ENCODE measurements at regions not wholly inside any gene's neighbourhood (a gene's known extent, or its start where the extent isn't known, plus 50 kb on each side); places are given as distances from the start of the nearest gene placed in this dataset.

GRCh38 chr6:14877758-14878157 lies 368.1 kb upstream of the JARID2 start:
- Histone ChIP-seq H3K27ac (peak overlapping the region; percentile 86), H3K27me3 (ENCODE audit: insufficient read depth in 3 of 3, low read length in 2 of 3) (no peaks in the 10 kb centered on the region), H3K36me3 (ENCODE audit: insufficient read depth in 1 of 2, low read depth in 1 of 2) (no peaks in the 10 kb centered on the region), H3K4me1 (peaks cover 47% of the 10 kb centered on the region), H3K4me3 (peak overlapping the region; percentile 22), H3K9me3 (no peaks in the 10 kb centered on the region)
- peak in 1 of 4 donors; percentile 21 for ATAC-seq
- intact Hi-C loops (cut with DNase I) = loop anchor here (2.0 to 10.0 kb wide), 3 partner anchors 240 to 663 kb away; no protein-coding TSS in a partner anchor
- WGBS, 3 donors = 63 to 74% (median 65%) methylated on average over 3 of the region's 3 CpGs
- no peak for DNase-seq
- no peak for TF ChIP-seq CTCF (IDR thresholded peaks at IDR 0.05)

DNA sequence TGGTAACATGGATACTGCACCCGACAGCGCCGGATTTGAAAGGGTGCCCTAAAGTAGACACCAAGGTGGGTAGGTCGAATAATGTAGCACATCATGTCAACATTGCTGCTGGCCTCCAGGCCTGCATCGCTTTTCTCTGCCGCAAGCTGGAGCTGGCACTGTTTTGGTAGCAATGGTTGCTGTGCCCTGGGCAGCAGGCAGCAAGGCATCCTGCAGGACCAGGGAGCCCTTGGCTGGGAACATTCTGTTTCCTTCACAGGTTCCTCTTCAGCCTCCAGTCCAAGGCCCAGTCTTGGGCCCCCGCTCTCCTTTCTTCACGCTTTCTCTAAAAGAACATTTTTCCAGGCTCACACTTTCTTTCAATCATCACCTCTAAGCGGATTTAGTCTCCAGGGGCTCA lies 365.8 kb upstream of the JARID2 start:
- Histone ChIP-seq H3K36me3 (ENCODE audit: insufficient read depth in 1 of 2, low read depth in 1 of 2) (no peaks in the 10 kb centered on the region), H3K4me1 (peaks cover 63% of the 10 kb centered on the region), H3K9me3 (no peaks in the 10 kb centered on the region), H3K4me3 (no peak overlapping the region), H3K27ac (peak overlapping the region; percentile 12), H3K27me3 (ENCODE audit: insufficient read depth in 3 of 3, low read length in 2 of 3) (no peaks in the 10 kb centered on the region)
- 67 to 90% (median 78%) methylated on average over 9 of the region's 9 CpGs for WGBS, 3 donors
- peak in 3 of 4 donors; percentile 35 to 52 (median 36) for ATAC-seq
- intact Hi-C loops (cut with DNase I) = loop anchor here (5.0 to 10.0 kb wide), 5 partner anchors 42 to 617 kb away; partner anchors contain the start of gene JARID2 (in 1 of the 2)
- no peak for TF ChIP-seq CTCF (IDR thresholded peaks at IDR 0.05)
- peak in 1 of 2 donors; percentile 30 for DNase-seq

DNA sequence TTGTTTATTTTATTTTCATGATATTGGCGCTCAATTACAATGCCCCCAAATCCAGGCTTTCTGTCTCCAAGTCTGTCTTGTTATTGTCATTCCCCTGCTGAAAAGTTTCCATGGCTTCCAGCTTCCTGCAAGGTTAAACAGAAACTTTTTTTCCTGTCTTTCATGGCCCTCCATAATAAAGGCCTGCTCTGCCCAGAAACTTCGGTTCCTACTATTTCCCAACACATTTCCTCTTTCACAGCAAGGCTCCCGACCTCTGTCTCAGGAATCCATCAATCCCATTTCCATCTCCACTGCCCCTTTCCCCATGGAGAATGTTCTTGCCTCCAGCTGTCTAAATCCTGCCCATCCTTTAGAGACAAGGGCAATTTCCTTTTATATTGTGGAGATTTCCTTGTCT lies 365.2 kb upstream of the JARID2 start:
- Histone ChIP-seq H3K4me1 (peaks cover 63% of the 10 kb centered on the region), H3K27ac (peak overlapping the region; percentile 12), H3K4me3 (no peak overlapping the region), H3K9me3 (no peaks in the 10 kb centered on the region), H3K36me3 (ENCODE audit: insufficient read depth in 1 of 2, low read depth in 1 of 2) (no peaks in the 10 kb centered on the region), H3K27me3 (ENCODE audit: insufficient read depth in 3 of 3, low read length in 2 of 3) (no peaks in the 10 kb centered on the region)
- intact Hi-C loops (cut with DNase I) = loop anchor here (5.0 to 10.0 kb wide), 5 partner anchors 42 to 617 kb away; partner anchors contain the start of gene JARID2 (in 1 of the 2)
- 49 to 77% (median 73%) methylated on average over 3 of the region's 3 CpGs for WGBS, 3 donors
- no peak for TF ChIP-seq CTCF (IDR thresholded peaks at IDR 0.05)
- DNase-seq (no peak), ATAC-seq (no peak)

DNA sequence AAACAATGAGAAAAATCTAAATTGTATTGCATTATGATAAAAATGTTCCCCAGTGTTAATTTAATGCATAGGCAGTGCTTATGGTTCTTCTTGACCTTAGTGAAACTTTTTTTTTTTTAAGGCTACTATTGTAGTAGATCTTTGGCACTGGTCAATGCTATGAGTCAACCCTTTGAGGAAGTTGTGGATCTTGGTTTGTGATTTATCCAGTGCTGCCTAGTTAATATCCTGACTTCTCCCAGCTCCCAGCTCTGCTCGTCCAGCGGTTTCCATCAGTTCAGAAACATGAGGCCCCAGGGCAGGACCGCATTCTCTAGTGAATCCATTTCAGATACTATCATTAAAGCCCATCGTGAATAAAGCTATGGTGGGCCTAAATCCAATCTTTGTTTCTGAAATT lies 364.5 kb upstream of the JARID2 start:
- no peak for DNase-seq
- H3K4me1 ChIP-seq = peaks cover 61% of the 10 kb centered on the region
- WGBS, 3 donors = 72 to 77% (median 75%) methylated on average over 4 of the region's 4 CpGs
- H3K9me3 ChIP-seq = no peaks in the 10 kb centered on the region
- no peak for ATAC-seq
- H3K4me3 ChIP-seq = no peak overlapping the region
- no peak overlapping the region for H3K27ac ChIP-seq
- no peaks in the 10 kb centered on the region for H3K36me3 ChIP-seq (ENCODE audit: insufficient read depth in 1 of 2, low read depth in 1 of 2)
- intact Hi-C loops (cut with DNase I) = loop anchor here (5.0 to 10.0 kb wide), 5 partner anchors 41 to 616 kb away; partner anchors contain the start of gene JARID2 (in 1 of the 2)
- no peak for TF ChIP-seq CTCF (IDR thresholded peaks at IDR 0.05)
- H3K27me3 ChIP-seq (ENCODE audit: insufficient read depth in 3 of 3, low read length in 2 of 3) = no peaks in the 10 kb centered on the region
